Tibial nerve (tissue), 4 donors: ENCODE measurements at regions not wholly inside any gene's neighbourhood (a gene's known extent, or its start where the extent isn't known, plus 50 kb on each side); places are given as distances from the start of the nearest gene placed in this dataset.

ENCODE experiments used
- CTCF ChIP-seq, 5 experiments: fragments of 200-600 bp in 3 of 5; fragments of 450-650 bp in 2 of 5; sonication (generic) in 3 of 5; IDR thresholded peaks; one replicate each; pipeline ENCODE4 v1.5.1; 2016 to 2019; ENCODE audit warnings: antibody characterized with exemption in 5 of 5, mild to moderate bottlenecking in 3 of 5, moderate library complexity in 2 of 5
- EP300 ChIP-seq, 2 donors: sonication (generic); formaldehyde crosslinking; IDR thresholded peaks; one replicate each; pipeline ENCODE4 v1.6.1; 2017; ENCODE audit warnings: antibody characterized with exemption in 2 of 2, mild to moderate bottlenecking in 1 of 2
- POLR2A ChIP-seq, 2 donors: fragments of 450-650 bp; IDR thresholded peaks; one replicate each; pipeline ENCODE4 v1.6.1; 2017; ENCODE audit warnings: antibody characterized with exemption in 2 of 2, mild to moderate bottlenecking in 2 of 2, moderate library complexity in 2 of 2

GRCh38 chr3:159881208-159881607, 107.4 kb upstream of the IL12A start:
- TF ChIP-seq POLR2A (IDR thresholded peaks at IDR 0.05) = no peak
- TF ChIP-seq CTCF (IDR thresholded peaks at IDR 0.05) = no peak
- TF ChIP-seq EP300 (IDR thresholded peaks at IDR 0.05) = no peak
